CD14-positive monocyte (primary cell): ENCODE measurements at regions not wholly inside any gene's neighbourhood (a gene's known extent, or its start where the extent isn't known, plus 50 kb on each side); places are given as distances from the start of the nearest gene placed in this dataset.

Experiments
- DNase-seq, 3 donors: peaks; one replicate each; pipeline ENCODE4 v3.0.0-alpha.2; 2011 to 2022
- H2AFZ ChIP-seq: 2 replicates; pipeline ENCODE4 v1.6.0; 2012; ENCODE audit warnings: mild to moderate bottlenecking, low read depth, low read length, inconsistent platforms; ENCODE audit not compliant: insufficient read depth, poor library complexity, severe bottlenecking
- H3K27ac ChIP-seq, 2 donors: 1 replicate in 1 of 2; 2 replicates in 1 of 2; pipeline ENCODE4 v1.5.1; 2012 to 2013; ENCODE audit warnings: low read length in 2 of 2, control low read depth in 1 of 2, inconsistent platforms in 1 of 2, low read depth in 1 of 2, mild to moderate bottlenecking in 1 of 2
- H3K27me3 ChIP-seq, 2 donors: one replicate each; pipeline versions ENCODE4 v1.6.0 to v1.6.1; 2011 to 2013; ENCODE audit warnings: low read length in 2 of 2; ENCODE audit not compliant: control insufficient read depth in 2 of 2, insufficient read depth in 2 of 2
- H3K36me3 ChIP-seq, 2 donors: replicated peaks in 1 of 2; 1 replicate in 1 of 2; 2 replicates in 1 of 2; pipeline versions ENCODE4 v1.5.1 to v1.6.1; 2012 to 2013; ENCODE audit warnings: low read length in 2 of 2, control low read depth in 1 of 2, inconsistent platforms in 1 of 2, mild to moderate bottlenecking in 1 of 2; ENCODE audit not compliant: insufficient read depth in 2 of 2, control insufficient read depth in 1 of 2
- H3K4me1 ChIP-seq, 2 donors: 1 replicate in 1 of 2; 2 replicates in 1 of 2; pipeline versions ENCODE4 v1.5.1 to v1.6.1; 2012 to 2013; ENCODE audit warnings: low read length in 2 of 2, control low read depth in 1 of 2, inconsistent platforms in 1 of 2, mild to moderate bottlenecking in 1 of 2, moderate library complexity in 1 of 2; ENCODE audit not compliant: insufficient read depth in 2 of 2, control insufficient read depth in 1 of 2
- H3K4me2 ChIP-seq: replicated peaks from 2 replicates; pipeline ENCODE3; 2012; ENCODE audit warnings: low read length, moderate library complexity, mild to moderate bottlenecking; ENCODE audit not compliant: poor library complexity, severe bottlenecking; ENCODE audit errors: extremely low read depth
- H3K4me3 ChIP-seq, 3 experiments: fragments of 200-600 bp in 1 of 3; sonication (generic) in 1 of 3; replicated peaks in 1 of 3; 1 replicate in 2 of 3; 2 replicates in 1 of 3; pipeline ENCODE4 v1.5.1; 2011 to 2013; ENCODE audit warnings: low read length in 3 of 3, mild to moderate bottlenecking in 3 of 3, control low read depth in 2 of 3, low read depth in 2 of 3, inconsistent platforms in 1 of 3, moderate library complexity in 1 of 3
- H3K79me2 ChIP-seq: 2 replicates; pipeline ENCODE4 v1.6.0; 2012; ENCODE audit warnings: mild to moderate bottlenecking, control low read depth, inconsistent platforms, low read length, moderate library complexity; ENCODE audit not compliant: insufficient read depth
- H3K9ac ChIP-seq: 2 replicates; pipeline ENCODE4 v1.6.0; 2017; ENCODE audit warnings: low read length, mild to moderate bottlenecking; ENCODE audit not compliant: insufficient read depth, poor library complexity, severe bottlenecking
- H3K9me3 ChIP-seq, 2 donors: replicated peaks in 1 of 2; 1 replicate in 1 of 2; 2 replicates in 1 of 2; pipeline versions ENCODE4 v1.5.1 to v1.6.1; 2012 to 2013; ENCODE audit warnings: low read length in 2 of 2, control low read depth in 1 of 2; ENCODE audit not compliant: control insufficient read depth in 1 of 2, insufficient read depth in 1 of 2
- H4K20me1 ChIP-seq: 2 replicates; pipeline ENCODE4 v1.6.0; 2012; ENCODE audit warnings: mild to moderate bottlenecking, low read length, control low read depth, moderate library complexity; ENCODE audit not compliant: insufficient read depth
- H3K27ac Mint-ChIP-seq, 7 donors: one replicate each; pipeline ENCODE4 v1.8.0; 2020; ENCODE audit warnings: mild to moderate bottlenecking in 7 of 7, mixed read lengths in 7 of 7, moderate library complexity in 6 of 7, inconsistent platforms in 2 of 7
- H3K27me3 Mint-ChIP-seq, 3 donors: one replicate each; pipeline ENCODE4 v1.8.0; 2021 to 2022; ENCODE audit warnings: low read depth in 3 of 3, mild to moderate bottlenecking in 3 of 3, mixed read lengths in 3 of 3, moderate library complexity in 3 of 3, inconsistent platforms in 1 of 3
- H3K36me3 Mint-ChIP-seq, 2 donors: one replicate each; pipeline ENCODE4 v1.8.0; 2020; ENCODE audit warnings: mixed read lengths in 2 of 2, inconsistent platforms in 1 of 2, mild to moderate bottlenecking in 1 of 2
- H3K4me1 Mint-ChIP-seq: one replicate; pipeline ENCODE4 v1.8.0; 2020; ENCODE audit warnings: mild to moderate bottlenecking, mixed read lengths
- H3K4me3 Mint-ChIP-seq, 2 donors: one replicate each; pipeline ENCODE4 v1.8.0; 2020; ENCODE audit warnings: mild to moderate bottlenecking in 2 of 2, mixed read lengths in 2 of 2, moderate library complexity in 1 of 2
- H3K9me3 Mint-ChIP-seq, 7 donors: one replicate each; pipeline ENCODE4 v1.8.0; 2020 to 2022; ENCODE audit warnings: mixed read lengths in 7 of 7, mild to moderate bottlenecking in 6 of 7, moderate library complexity in 6 of 7, inconsistent platforms in 2 of 7
- WGBS: methylation state at CpG from one replicate; pipeline ENCODE4 v1.1.5; 2013; ENCODE audit warnings: missing lambda C conversion rate; ENCODE audit not compliant: insufficient coverage; 5-methylcytosine and 5-hydroxymethylcytosine counted together
- intact Hi-C, 2 donors: fragments of 100-400 bp; cut with micrococcal nuclease; formaldehyde crosslinking; loops; one replicate each; pipeline versions ENCODE4 v1.15.0 to v1.15.1; 2023
- TF ChIP-seq, protein P1 (sequence below): fragments of 200-600 bp; IDR thresholded peaks from one replicate; pipeline ENCODE4 v1.8.0; 2022; ENCODE audit warnings: antibody characterized with exemption, mild to moderate bottlenecking

GRCh38 chr6:121851056-121851455 lies 415.6 kb downstream of the GJA1 start:
- no peaks in the 10 kb centered on the region for H3K79me2 ChIP-seq
- H3K36me3 Mint-ChIP-seq, result no peaks in the 10 kb centered on the region
- H3K27me3 ChIP-seq, result no peaks in the 10 kb centered on the region
- no peaks in the 10 kb centered on the region for H3K4me1 Mint-ChIP-seq
- H3K9me3 ChIP-seq, result no peaks in the 10 kb centered on the region
- no peak overlapping the region for H3K27ac ChIP-seq
- H2AFZ ChIP-seq, result no peak overlapping the region
- H3K9me3 Mint-ChIP-seq, result no peaks in the 10 kb centered on the region
- DNase-seq, result no peak
- H4K20me1 ChIP-seq, result no peaks in the 10 kb centered on the region
- no peak overlapping the region for H3K4me3 ChIP-seq
- WGBS, result 71% methylated on average over 1 of the region's 2 CpGs
- H3K4me2 ChIP-seq, result no peak overlapping the region
- no peak overlapping the region for H3K9ac ChIP-seq
- no peaks in the 10 kb centered on the region for H3K4me1 ChIP-seq
- H3K36me3 ChIP-seq, result no peaks in the 10 kb centered on the region
- no peak overlapping the region for H3K27ac Mint-ChIP-seq
- intact Hi-C loops, result no loop called here
- H3K4me3 Mint-ChIP-seq, result no peak overlapping the region
- TF ChIP-seq, protein P1, sequence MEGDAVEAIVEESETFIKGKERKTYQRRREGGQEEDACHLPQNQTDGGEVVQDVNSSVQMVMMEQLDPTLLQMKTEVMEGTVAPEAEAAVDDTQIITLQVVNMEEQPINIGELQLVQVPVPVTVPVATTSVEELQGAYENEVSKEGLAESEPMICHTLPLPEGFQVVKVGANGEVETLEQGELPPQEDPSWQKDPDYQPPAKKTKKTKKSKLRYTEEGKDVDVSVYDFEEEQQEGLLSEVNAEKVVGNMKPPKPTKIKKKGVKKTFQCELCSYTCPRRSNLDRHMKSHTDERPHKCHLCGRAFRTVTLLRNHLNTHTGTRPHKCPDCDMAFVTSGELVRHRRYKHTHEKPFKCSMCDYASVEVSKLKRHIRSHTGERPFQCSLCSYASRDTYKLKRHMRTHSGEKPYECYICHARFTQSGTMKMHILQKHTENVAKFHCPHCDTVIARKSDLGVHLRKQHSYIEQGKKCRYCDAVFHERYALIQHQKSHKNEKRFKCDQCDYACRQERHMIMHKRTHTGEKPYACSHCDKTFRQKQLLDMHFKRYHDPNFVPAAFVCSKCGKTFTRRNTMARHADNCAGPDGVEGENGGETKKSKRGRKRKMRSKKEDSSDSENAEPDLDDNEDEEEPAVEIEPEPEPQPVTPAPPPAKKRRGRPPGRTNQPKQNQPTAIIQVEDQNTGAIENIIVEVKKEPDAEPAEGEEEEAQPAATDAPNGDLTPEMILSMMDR, result no peak
- H3K27me3 Mint-ChIP-seq, result peaks cover 0 to 10% (median 0%) of the 10 kb centered on the region in 3 donors

GRCh38 chr6:121853686-121854085 lies 418.2 kb downstream of the GJA1 start:
- Histone ChIP-seq H3K79me2 (no peaks in the 10 kb centered on the region), H3K4me2 (no peak overlapping the region), H3K27me3 (no peaks in the 10 kb centered on the region), H3K9ac (no peak overlapping the region), H3K9me3 (no peaks in the 10 kb centered on the region), H4K20me1 (no peaks in the 10 kb centered on the region), H3K4me3 (no peak overlapping the region), H3K4me1 (no peaks in the 10 kb centered on the region), H2AFZ (no peak overlapping the region), H3K27ac (no peak overlapping the region), H3K36me3 (no peaks in the 10 kb centered on the region)
- Mint-ChIP-seq H3K27me3 (peaks cover 0 to 12% (median 0%) of the 10 kb centered on the region in 3 donors), H3K36me3 (no peaks in the 10 kb centered on the region), H3K4me3 (no peak overlapping the region), H3K9me3 (no peaks in the 10 kb centered on the region), H3K27ac (no peak overlapping the region), H3K4me1 (no peaks in the 10 kb centered on the region)
- WGBS, result 87% methylated on average over 3 of the region's 4 CpGs
- DNase-seq, result no peak
- TF ChIP-seq, protein P1, result no peak
- intact Hi-C loops, result no loop called here
